Tibial artery (tissue), 4 donors: ENCODE measurements at regions not wholly inside any gene's neighbourhood (a gene's known extent, or its start where the extent isn't known, plus 50 kb on each side); places are given as distances from the start of the nearest gene placed in this dataset.

Experiments used
- DNase-seq, 2 donors: peaks; one replicate each; pipeline ENCODE4 v3.0.0-alpha.2; 2019
- H3K27ac ChIP-seq, 2 donors: fragments of 200-600 bp; sonication (generic) in 1 of 2; 1 replicate in 1 of 2; 2 replicates in 1 of 2; pipeline ENCODE4 v1.5.1; 2018 to 2019; ENCODE audit warnings: mild to moderate bottlenecking in 1 of 2
- H3K27me3 ChIP-seq, 2 donors: fragments of 200-600 bp; sonication (generic) in 1 of 2; one replicate each; pipeline versions ENCODE4 v1.5.1 to v1.6.0; 2016 to 2019
- H3K36me3 ChIP-seq, 3 donors: fragments of 200-600 bp; sonication (generic) in 2 of 3; one replicate each; pipeline ENCODE4 v1.5.1; 2016 to 2019; ENCODE audit warnings: mild to moderate bottlenecking in 2 of 3
- H3K4me1 ChIP-seq, 4 donors: fragments of 200-600 bp; sonication (generic) in 2 of 4; 1 replicate in 3 of 4; 2 replicates in 1 of 4; pipeline ENCODE4 v1.5.1; 2016 to 2019
- H3K4me3 ChIP-seq, 2 donors: fragments of 200-600 bp; sonication (generic) in 1 of 2; 1 replicate in 1 of 2; 2 replicates in 1 of 2; pipeline ENCODE4 v1.5.1; 2018 to 2019; ENCODE audit warnings: mild to moderate bottlenecking in 2 of 2
- H3K9me3 ChIP-seq, 3 donors: fragments of 200-600 bp; sonication (generic) in 1 of 3; one replicate each; pipeline ENCODE4 v1.5.1; 2016 to 2019
- intact Hi-C: fragments of 100-400 bp; cut with DNase I; formaldehyde crosslinking; loops from one replicate; pipeline ENCODE4 v1.15.0; 2023; ENCODE audit warnings: low total_unique reads
- TF ChIP-seq, protein P1 (sequence below), 2 experiments: fragments of 200-600 bp in 1 of 2; fragments of 450-650 bp in 1 of 2; IDR thresholded peaks; one replicate each; pipeline ENCODE4 v1.5.1; 2017 to 2019; ENCODE audit warnings: antibody characterized with exemption in 2 of 2, mild to moderate bottlenecking in 1 of 2, moderate library complexity in 1 of 2

DNA sequence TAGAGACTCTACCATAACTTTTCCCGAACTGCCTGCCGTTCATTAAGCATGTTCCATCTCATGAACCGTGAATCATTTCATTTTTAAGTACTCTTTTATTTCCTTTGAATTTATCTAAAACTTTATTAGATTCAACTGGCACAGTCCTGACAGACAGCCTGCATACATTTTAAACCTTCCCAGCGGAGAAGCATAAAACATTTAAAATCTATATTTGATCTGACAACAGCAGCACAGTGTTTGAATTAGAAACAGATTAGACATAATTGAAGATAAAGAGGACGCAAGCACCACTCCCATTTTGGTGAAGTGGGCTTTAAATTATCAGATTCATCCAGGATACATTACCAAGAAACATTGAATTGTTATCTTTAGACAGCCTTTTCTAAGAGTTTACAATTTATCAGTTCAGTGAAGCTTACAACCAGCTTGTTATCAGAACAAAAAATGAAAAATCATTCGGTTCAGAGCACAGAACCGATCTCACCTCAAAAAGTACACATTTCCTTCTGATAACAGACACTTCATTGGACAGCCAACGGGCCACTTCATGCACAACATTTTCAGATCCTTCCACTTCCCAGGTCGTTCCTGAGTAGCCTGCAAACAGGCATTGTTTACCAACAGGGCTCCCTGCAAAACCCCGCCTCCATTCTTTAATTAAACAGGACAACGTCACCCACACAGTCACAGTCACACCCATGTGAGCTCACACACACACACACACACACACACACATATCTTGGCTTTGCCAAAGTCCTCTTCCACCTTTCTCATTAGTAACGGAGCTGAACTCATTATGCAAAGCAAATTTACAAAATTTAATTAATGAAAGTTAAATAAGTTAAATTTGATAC is 171.2 kb downstream of the SP3 start:
- Histone ChIP-seq H3K27me3 (no peaks in the 10 kb centered on the region), H3K4me3 (no peak overlapping the region), H3K9me3 (no peaks in the 10 kb centered on the region), H3K4me1 (no peaks in the 10 kb centered on the region), H3K36me3 (no peaks in the 10 kb centered on the region), H3K27ac (no peak overlapping the region)
- no peak for DNase-seq
- TF ChIP-seq, protein P1, sequence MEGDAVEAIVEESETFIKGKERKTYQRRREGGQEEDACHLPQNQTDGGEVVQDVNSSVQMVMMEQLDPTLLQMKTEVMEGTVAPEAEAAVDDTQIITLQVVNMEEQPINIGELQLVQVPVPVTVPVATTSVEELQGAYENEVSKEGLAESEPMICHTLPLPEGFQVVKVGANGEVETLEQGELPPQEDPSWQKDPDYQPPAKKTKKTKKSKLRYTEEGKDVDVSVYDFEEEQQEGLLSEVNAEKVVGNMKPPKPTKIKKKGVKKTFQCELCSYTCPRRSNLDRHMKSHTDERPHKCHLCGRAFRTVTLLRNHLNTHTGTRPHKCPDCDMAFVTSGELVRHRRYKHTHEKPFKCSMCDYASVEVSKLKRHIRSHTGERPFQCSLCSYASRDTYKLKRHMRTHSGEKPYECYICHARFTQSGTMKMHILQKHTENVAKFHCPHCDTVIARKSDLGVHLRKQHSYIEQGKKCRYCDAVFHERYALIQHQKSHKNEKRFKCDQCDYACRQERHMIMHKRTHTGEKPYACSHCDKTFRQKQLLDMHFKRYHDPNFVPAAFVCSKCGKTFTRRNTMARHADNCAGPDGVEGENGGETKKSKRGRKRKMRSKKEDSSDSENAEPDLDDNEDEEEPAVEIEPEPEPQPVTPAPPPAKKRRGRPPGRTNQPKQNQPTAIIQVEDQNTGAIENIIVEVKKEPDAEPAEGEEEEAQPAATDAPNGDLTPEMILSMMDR (IDR thresholded peaks at IDR 0.05) = no peak
- intact Hi-C loops = no loop called here

DNA sequence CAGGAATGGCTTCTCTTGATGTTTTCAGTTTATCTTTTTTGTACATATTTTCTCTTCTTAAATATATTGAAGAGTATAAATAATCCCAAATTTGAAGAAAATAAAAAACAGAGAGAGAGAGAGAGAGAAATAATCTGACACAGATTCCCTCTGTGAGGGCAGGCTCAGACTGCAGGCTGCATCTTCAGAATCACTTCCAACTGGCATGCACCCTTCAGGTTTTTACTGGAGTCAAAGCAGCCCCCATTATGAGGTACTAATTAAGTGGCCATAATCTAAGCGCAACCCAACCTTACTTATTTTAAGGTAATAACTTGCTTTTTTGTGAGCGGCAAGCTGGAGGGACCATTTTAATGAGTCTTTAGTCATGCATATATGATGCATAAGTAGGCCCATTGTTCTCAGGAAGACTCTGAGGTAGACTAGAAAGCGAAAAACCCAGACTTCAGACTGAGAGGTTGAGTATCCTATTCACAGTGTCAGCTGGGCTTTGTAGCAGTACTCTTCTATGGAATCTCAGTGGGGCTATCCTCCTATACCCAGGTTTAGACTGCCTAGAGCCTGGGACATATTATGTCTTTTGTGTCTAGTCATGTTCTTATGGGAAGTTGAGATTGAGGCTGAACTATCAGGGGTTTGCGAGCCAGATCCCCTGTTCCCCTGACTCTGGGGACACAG is 167.4 kb downstream of the SP3 start:
- Histone ChIP-seq H3K27ac (no peak overlapping the region), H3K9me3 (no peaks in the 10 kb centered on the region), H3K36me3 (no peaks in the 10 kb centered on the region), H3K4me3 (no peak overlapping the region), H3K4me1 (no peaks in the 10 kb centered on the region), H3K27me3 (no peaks in the 10 kb centered on the region)
- DNase-seq = no peak
- TF ChIP-seq, protein P1 (IDR thresholded peaks at IDR 0.05) = no peak
- intact Hi-C loops = no loop called here

DNA sequence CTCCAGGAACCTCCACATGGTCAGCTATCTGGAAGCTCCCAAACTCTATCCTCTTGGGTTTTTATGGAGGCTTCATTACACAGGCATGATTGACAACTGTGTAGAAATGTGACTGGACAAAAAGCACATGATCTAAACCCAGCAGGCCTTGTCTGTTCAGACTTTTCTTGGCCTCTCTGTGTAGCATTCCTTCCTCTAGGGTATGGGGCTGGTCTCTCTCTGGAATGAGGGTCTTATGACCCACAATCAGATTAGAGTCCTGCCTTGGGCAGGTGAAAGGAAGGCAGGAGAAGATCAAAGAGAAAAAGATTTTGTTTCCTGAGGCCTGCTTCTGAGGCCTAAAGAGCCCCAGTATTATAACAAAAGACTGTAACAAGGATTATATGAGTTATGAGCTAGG is 162.7 kb downstream of the SP3 start:
- no peaks in the 10 kb centered on the region for H3K9me3 ChIP-seq
- H3K27me3 ChIP-seq = no peaks in the 10 kb centered on the region
- no peaks in the 10 kb centered on the region for H3K36me3 ChIP-seq
- TF ChIP-seq, protein P1 (IDR thresholded peaks at IDR 0.05) = no peak
- H3K27ac ChIP-seq = no peak overlapping the region
- H3K4me1 ChIP-seq = no peaks in the 10 kb centered on the region
- intact Hi-C loops = no loop called here
- no peak for DNase-seq
- H3K4me3 ChIP-seq = no peak overlapping the region

DNA sequence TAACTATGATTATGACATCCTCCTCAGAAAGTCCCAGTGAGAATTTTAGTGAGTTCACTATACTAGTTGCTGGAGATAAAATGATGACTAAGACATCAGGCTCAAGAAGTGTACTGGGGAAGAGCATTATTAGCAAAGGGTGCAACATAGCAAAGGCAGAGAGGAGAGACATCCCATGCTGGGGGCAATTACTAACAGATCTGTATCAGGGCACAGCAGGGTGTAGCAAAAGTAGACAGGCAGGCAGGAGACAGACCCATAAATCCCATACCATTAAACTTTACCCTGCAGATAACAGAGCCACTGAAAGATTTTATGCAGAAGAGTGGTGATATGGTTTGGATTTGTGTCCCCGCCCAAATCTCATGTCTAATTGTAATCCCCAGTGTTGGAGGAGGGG is 161.7 kb downstream of the SP3 start:
- Histone ChIP-seq H3K27ac (no peak overlapping the region), H3K9me3 (no peaks in the 10 kb centered on the region), H3K4me1 (no peaks in the 10 kb centered on the region), H3K4me3 (no peak overlapping the region), H3K36me3 (no peaks in the 10 kb centered on the region), H3K27me3 (no peaks in the 10 kb centered on the region)
- intact Hi-C loops = no loop called here
- TF ChIP-seq, protein P1 (IDR thresholded peaks at IDR 0.05) = no peak
- DNase-seq = no peak

DNA sequence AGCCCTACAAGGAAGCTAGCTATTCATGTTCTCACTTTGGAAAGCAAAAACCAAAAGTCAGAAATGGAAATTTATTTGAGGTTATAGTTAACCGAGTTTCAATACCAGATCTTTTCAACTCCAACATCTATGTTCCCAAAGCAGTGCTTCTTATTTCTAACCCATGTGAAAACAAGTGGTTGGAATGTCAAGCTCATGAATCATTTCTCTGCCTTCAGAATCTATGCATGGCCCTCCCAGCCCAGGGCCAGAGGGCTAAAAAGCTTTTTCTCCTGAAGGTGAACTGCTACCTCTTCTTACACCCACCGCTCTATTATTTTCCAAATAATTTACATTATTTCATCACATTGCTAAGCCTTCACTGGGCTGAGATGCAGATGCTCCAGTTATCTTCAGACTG is 158.4 kb downstream of the SP3 start:
- no peaks in the 10 kb centered on the region for H3K27me3 ChIP-seq
- no peak for DNase-seq
- intact Hi-C loops = no loop called here
- TF ChIP-seq, protein P1 (IDR thresholded peaks at IDR 0.05) = no peak
- H3K9me3 ChIP-seq = no peaks in the 10 kb centered on the region
- no peaks in the 10 kb centered on the region for H3K36me3 ChIP-seq
- H3K27ac ChIP-seq = no peak overlapping the region
- H3K4me3 ChIP-seq = no peak overlapping the region
- no peaks in the 10 kb centered on the region for H3K4me1 ChIP-seq
